ENCODE measurements at regions not wholly inside any gene's neighbourhood (a gene's known extent, or its start where the extent isn't known, plus 50 kb on each side); places are given as distances from the start of the nearest gene placed in this dataset.
A peak's percentile ranks its signal among the peaks of the same experiment; 100 is the strongest.
"Not testable (repeated sequence)": the region's sequence is repeated elsewhere in the genome, so short reads cannot be mapped to it uniquely, and the experiment has no call there.

- DNase-seq, result no peak
These were observed 1049.1 kb downstream of the BRD1 start for GRCh38 chr22:48778308-48779195.

DNA sequence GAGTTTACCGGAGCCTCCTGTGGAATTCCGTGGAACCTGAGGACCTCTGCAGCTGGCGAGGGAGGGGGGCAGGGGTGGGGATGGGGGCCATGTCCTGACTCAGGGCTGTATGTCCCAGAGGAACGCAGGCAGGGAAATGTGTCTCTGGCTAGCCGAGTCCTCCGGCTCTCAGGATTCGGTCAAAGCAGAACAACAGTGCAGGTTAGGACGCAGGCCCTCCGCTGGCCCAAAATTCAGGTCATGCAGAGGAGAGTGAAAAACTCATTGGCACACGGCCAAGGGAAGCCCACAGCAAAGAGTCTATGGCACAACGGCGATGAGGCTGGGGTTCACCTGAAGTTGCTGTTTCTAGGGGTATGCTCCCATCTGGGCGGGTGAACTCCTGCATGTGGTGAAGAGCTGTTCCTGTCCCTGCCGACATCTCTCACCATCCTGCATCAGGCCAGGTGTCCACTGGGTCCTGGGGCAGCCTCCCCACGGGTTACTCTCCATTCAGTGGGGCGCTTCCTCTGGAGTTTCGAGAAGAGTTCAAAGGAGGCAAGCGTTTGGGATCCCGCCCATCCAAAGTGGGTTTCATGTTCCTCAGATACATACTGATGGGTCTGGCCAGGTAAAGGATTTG, 1055.3 kb downstream of the BRD1 start:
- no peak for DNase-seq

DNA sequence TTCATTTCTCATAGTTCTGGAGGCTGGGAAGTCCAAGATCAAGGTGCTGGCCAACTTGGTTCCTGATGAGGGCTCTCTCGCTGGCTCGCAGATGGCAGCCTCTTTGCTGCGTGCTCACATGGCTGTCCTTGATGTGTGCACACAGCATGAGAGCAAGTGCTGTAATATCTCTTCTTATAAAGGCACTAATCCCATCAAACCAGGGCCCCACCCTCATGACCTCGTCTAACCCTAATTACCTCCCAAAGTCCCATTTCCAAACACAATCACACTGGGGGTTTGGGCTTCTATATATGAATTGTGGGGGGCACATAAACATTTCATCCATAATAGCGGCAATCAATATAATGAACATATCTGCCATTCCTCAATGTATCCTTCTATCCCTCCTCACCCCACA, 1062.1 kb downstream of the BRD1 start:
- DNase-seq, result no peak

DNA sequence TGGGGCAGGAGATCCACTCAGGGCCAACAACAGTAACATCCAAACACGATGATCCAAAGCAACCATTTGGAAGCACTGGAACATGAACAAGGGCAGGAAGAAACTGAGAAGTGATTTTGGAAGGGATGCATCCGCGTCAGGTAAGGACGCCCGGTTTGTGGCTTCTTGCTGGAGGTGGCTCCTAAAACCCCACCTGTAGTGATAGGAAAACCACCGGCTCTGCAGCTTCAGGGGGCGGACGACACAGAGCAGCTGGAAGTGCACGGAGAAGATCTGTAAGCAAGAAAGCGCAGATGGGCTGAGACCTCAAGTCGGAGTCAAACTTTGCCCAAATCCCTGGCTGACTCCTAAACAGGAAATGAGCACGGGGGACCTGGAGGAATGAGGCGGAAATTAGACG, 1066.1 kb downstream of the BRD1 start:
- DNase-seq, result no peak

DNA sequence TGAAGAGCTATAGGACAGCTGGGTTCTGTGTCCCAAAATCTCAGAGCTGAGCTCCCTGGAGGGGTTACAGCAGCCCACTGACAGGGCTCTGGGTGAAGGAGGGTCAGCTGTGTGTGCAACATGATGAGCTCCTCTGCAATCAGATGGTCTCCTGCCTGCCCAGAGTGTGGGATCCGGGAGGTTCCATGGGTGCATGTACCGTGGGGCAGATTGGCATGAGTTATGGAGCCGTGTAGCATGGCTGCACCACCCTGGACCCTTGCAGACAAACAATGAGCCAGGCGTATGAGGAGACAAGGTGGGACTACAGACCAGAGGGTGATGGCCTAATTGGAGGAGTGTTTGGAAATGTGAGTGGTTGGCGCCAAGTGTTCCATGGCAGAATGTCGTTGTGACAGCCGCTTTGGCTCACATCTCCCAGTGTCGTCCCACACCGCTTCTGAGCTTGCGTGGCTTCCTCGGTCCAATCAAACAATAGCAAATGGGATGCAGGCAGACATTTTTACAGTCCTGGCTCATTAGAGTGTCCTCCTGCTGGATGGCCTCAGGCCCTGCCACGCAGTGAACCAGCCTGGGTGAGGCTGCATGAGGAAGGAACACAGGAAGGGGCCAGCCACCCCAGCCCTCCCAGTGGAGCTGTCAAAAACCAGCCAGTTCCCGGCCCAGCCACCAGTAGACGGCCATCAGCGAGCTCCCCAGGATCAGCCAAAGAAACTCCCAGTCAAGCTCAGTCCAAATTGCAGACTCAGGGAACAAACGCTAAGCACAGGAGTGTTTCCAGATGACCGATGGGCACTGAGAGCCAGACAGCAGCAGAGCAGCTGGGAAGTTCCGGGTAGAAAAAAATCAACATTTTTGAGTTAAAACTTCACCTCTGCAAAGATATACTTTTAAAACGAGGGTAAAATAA, 1066.9 kb downstream of the BRD1 start:
- DNase-seq, result peak; percentile 17

GRCh38 chr22:48758881-48759875, 1068.5 kb downstream of the BRD1 start:
- no peak for DNase-seq

DNA sequence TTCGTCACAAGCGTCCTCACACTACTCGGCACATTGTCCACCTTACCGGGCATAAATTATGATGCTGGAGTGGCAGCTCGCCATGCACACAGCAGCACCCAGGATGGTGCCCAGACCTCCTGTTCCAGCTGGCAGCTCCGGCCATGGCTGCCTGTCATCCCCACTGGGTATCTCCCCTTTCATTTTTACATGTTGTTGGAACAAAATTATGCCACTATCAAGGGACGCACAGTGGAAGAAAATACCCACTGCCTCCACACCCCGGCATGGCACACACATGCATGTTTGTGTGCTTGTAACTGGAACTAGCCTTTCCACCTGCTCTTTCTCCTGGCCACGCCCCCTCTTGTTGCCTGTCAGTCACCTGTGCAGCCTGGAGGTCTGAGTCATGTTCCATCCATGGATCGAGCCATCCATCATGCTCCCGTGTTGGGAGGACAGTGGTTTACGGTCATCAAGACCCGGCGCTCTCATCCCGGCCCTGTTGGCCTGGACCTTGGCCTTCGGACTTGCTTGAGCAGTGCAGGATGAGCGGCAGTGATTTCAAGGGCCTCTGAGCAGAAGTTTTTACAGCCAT, 1069.6 kb downstream of the BRD1 start:
- no peak for DNase-seq

GRCh38 chr22:48757581-48757980, 1070.1 kb downstream of the BRD1 start:
- no peak for DNase-seq

GRCh38 chr22:48757135-48757534, 1070.5 kb downstream of the BRD1 start:
- not testable (repeated sequence) for DNase-seq

GRCh38 chr22:48756146-48757111, 1071.2 kb downstream of the BRD1 start:
- DNase-seq, result no peak

GRCh38 chr22:48755059-48755949, 1072.4 kb downstream of the BRD1 start:
- no peak for DNase-seq

DNA sequence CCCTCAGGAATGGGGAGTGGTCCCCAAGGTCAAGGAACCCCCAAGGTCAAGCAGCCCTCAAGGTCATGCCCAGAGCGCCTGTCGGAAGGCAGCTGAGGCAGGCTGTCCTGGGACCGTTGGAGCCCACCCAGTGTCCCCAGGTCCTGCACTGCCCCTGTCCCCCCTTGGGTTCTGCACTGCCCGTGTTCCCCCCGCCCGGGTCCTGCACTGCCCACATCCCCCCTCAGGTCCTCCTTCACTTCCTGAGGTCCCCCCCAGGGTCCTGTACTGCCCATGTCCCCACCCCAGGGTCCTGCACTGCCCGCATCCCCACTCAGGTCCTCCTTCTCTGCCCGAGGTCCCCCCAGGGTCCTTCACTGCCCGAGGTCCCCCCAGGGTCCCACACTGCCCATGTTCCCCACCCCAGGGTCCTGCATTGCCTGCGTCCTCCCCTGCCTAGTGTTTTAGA, 1073.0 kb downstream of the BRD1 start:
- no peak for DNase-seq

GRCh38 chr22:48753752-48754517, 1073.7 kb downstream of the BRD1 start:
- DNase-seq, result no peak

DNA sequence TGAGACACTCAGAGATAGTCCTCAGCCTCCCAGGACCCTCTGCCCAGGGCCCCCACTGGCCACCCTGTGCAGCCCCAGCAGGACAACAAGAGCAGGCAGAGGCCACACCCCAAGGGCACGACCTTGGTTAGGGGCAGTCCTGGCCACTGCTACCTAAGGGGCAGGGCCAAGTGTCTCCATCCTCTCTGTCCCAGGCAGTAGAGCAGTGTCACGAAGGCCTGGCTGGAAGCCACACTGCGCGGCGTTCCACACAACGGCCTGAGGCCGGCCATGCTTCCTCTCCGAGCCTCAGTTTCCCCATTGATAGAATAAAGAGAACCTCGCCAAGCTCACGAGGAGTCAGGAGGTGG, 1074.3 kb downstream of the BRD1 start:
- DNase-seq, result no peak

GRCh38 chr22:48752451-48753380, 1075.0 kb downstream of the BRD1 start:
- no peak for DNase-seq
